ENCODE measurements at regions not wholly inside any gene's neighbourhood (a gene's known extent, or its start where the extent isn't known, plus 50 kb on each side); places are given as distances from the start of the nearest gene placed in this dataset.

DNA sequence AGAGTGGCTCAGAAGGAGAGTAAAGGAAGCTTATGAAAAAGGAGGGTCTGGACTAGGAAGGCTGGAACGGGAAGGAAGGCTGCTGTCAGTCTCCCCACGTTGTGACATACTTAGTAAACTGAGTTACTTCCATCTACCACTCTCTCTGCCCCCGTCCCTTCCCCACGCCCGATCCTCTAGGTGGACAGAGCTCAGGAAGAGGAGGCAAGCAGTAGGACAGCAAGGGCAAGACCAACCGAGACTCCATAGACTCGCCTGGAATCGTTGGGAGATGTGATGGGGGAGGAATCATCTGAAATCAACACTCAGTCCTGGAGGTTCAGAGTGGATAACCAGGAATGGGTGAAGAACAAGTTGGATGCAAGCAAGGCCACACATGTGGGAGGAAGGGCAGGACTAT is 240.7 kb downstream of the BUD13 start:
- no peak for DNase-seq (ENCODE audit: low read depth)

DNA sequence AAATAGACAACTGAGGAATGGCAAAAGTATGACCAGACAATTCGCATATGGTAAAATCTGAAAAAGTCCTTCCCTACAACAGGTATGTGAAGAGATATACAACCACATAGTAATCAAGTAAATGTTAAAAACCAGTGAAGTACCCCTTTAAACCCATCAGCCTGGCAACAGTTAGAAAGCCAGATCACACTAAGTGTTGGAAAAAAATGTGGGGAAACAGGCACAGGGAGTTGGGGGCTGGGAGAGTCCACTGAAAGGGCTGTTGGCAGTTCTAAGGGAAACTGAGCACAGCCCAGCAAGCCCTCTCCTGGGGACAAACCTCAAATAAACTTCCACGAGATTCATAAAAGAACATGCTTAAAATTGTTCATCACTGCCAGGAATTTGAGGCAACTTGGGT is 242.1 kb downstream of the BUD13 start:
- DNase-seq (ENCODE audit: low read depth): no peak

DNA sequence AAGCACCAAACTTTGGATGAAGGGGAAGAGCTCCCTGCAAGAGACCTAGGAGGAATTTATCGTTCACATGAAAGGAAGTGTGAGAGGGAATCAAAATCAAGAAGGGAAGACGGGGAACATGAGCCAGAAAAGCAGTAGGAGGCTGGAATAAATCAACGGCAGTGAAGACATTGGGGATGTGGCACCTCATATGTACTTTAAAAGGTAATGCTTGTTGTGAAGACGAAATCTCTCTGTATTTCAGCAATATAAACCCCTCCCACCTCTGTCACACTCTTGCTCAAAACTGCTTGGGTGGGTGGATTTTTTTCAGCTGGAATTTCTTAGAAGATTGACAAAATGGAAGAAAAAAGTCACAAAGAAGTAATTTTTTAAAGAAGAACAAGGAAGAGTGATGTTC is 243.5 kb downstream of the BUD13 start:
- DNase-seq (ENCODE audit: low read depth): no peak

DNA sequence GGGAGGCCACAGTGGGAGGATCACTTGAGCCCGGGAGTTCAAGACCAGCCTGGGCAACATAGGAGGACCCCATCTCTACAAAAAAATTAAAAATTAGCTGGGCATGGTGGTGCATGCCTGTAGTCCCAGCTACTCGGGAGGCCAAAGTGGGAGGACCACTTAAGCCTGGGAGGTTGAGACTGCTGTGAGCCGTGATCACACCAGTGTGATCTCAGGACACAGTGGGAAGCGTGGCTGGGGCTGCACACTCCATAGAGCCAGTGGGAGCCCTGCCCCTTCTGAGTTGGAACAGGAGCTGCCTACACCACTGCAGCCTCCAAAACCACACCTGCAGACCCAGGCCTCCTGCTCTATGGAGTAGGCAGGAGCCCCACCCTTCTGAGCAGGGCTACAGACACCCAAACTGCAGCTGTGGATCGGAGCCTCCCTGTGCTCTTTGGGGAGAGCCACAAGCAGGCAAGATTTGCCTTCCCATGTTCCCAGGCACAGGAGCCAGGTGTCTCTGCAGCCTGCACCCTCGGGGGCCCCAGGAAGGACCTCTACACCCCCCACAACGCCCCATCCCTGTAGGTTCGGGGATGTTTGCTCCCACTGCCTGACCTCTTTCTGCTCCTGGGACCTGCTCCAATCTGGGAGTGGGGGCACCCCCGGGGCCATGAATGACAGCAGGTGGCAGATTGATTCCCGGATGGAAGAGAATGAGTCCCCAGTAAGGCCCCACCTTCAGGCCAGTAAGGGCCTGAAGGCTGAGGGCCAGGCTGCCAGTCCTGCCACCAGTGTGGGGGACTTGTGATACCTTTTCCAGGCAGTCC is 245.4 kb downstream of the BUD13 start:
- no peak for DNase-seq (ENCODE audit: low read depth)

DNA sequence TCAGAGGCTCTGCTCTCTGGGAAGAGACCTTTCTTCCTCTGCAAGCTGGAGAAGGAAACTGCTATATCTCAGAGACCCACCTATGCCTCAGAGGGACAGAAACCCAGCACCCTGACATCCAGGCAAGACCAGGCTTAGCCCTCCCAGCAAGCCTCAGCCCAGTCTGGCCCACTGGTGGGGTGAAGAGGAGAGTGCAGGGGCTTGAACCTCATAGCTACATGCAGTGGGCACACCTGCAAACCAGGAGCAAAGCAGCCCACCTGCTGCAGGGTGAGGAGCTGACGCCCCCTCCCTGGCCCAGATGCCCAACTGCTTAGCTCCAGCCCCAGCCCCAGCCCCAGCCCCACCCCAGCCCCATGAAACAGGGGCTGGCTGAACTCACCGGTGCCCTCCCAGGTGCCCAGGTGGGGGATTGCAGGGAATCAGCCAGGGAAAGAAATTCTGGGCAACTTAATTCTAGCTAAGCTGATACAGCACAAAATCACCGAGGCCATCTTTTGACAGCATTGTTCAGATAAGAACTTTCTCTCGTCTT is 246.8 kb downstream of the BUD13 start:
- DNase-seq (ENCODE audit: low read depth): no peak

DNA sequence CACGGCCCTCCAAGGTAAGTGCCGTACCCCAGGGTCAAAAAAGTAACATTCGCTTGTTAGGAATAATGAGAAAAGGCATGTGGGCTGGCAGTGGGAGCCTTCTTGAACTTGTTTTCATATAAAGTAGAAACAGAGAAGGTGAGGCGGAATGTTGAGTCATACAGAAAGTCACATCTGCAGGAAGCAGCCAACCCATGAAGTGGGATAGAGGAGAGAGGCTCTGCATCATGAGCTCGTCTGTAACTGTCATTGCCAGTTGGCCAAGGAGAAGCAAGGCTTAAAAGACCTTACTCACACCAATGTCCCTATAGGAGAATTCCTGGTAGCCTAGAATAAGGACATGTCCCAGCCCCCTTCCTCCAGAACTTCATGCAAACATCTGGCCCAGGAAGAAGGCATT is 253.3 kb downstream of the BUD13 start:
- no peak for DNase-seq (ENCODE audit: low read depth)

DNA sequence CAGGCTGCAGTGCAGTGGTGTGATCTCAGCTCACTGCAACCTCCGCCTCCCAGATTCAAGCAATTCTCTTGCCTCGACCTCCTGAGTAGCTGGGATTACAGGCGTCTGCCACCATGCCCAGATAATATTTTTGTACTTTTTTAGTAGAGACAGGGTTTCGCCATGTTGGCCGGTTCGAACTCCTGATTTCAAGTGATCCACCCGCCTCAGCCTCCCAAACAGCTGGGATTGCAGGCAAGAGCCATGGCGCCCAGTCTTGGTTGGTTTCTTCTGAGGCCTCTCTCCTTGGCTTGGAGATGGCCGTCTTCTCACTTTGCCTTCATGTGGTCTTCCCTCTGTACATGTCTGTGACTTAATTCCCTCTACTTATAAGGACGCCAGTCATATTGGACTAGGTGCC is 254.6 kb downstream of the BUD13 start:
- no peak for DNase-seq (ENCODE audit: low read depth)

DNA sequence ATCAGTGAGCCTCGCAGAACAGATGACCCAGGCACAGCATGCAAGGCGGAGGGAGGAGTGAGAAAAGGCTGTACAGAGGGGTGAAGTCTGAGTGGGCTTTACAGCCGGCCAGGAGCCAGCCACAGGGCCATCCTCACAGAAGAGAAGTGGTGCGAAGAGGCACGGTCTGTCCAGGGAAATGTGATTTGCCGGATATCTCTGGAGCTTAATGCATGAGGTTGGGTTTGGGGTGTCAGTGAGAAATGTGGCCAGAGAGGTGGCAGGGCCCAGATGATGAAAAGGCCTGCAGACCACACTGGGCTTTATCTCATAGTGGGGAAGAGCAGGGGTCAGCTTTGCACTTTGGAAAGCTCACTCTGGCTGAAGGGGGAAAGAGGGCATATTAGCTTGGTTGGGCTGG is 255.2 kb downstream of the BUD13 start:
- no peak for DNase-seq (ENCODE audit: low read depth)

DNA sequence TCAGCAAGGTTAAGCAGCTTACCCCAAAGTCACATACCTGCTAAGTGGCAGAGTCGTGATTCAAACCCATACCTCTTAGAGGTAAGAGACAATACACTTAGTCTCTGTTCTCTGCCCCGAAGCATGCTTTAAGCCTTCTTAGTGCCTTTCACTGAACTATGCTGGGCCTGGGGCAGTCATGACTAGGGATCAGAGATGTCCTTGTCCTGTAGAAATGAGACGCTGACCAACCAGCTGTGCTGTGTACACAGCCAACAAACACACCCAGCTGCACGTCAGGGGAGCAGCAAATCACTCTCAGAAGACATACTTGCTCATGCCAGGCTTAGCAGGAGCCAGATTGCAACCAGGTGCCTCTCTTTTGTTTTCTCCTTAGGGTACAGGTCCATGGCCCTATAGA is 255.7 kb downstream of the BUD13 start:
- no peak for DNase-seq (ENCODE audit: low read depth)

DNA sequence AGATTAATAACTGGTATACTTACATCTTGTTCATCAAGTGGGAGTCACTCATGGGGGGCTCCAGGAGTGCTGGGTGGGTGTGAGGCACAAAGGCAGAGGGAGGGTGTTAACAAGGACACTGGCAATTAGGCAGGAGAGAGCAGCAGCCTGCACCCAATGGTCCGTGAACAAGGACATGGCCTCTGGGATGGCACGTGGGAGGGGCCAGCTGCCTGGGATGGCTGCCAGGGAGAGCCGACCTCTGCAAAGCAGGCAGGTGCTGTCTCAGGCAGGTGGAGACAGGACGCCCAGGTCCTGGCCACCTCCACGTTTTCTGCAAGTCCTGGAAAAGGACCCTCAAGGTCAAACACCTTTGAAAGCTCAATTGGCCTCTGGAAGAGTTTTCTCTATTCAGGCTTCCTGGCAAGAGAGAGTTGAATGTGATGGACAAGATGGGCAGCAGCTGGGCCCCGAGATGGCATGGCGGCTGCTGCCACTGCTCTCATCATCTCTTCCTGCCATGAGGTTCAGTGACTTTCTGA is 257.1 kb downstream of the BUD13 start:
- no peak for DNase-seq (ENCODE audit: low read depth)

DNA sequence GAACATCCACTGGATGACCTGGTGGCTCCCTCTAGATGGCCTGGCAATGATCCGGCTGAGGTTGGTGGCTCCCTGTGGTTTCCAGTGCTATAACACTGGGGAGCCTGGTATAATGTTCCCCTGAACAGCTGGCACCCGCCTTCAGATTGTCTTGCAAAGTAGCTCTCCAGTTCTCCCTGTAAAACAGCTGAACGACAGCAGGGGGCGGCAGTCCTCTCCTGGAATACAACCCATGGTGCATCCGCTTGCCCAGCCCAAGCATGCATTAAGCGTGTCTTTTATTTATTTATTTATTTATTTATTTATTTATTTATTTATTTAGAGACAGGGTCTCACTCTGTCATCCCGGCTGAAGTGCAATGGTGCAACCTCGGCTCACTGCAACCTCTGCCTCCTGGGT is 258.9 kb downstream of the BUD13 start:
- no peak for DNase-seq (ENCODE audit: low read depth)

DNA sequence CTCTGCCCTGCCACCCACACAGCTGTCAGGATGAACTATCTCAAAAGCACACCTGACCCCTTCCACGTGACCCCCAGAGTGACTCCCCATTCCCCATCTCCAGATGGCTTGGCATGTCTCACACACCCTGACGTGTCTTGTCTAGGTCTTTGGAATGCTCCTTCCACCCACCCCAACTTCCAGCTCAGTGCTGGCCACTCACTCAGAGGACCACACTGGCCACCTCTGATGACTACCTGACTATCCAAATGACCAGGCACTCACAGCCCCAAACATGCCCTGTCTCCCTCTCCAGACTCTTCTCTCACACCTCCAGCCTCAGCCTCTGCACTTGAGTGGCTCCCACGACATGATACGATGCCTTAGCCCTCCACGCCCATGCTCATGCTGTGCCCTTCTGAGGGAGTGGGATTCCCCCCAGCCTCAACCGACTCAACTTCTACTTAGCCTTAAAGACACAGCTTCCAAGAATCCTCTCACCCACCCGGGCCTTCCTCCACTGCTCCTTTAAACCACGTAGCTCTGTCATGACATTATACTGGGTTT is 259.4 kb downstream of the BUD13 start:
- no peak for DNase-seq (ENCODE audit: low read depth)

DNA sequence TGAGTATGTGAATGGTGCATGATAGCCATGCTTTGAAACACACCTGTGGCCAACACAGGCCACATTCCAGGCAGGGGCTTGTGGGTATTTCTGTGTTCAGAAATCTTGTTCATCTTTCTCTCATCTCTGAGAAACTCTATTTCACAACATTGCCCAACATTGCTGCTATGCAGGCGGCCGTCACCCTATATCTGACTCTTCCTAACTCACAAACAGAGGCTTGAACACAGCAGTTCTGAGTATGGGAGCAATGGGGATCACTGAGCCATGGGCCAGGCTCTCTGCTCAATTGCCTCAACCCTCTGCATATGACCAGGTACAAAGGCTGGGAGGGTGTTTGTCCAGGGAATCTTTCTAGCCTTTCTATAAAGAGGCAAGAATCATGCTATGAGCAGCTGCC is 259.9 kb downstream of the BUD13 start:
- DNase-seq (ENCODE audit: low read depth): no peak

DNA sequence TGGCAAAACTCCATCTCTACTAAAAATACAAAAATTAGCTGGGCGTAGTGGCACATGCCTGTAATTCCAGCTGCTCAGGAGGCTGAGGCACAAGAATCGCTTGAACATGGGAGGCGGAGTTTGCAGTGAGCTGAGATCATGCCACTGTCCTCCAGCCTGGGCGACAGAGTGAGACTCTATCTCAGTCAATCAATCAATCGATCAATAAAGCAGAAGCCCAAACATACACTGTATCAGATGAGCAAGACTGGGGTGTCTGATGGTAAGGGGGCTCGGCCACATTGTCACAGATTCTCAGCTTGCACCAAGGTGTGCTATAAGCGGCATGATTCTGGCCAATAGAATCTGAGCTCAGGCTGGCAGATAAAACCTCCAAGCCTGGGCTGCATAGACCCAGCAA is 261.1 kb downstream of the BUD13 start:
- no peak for DNase-seq (ENCODE audit: low read depth)

DNA sequence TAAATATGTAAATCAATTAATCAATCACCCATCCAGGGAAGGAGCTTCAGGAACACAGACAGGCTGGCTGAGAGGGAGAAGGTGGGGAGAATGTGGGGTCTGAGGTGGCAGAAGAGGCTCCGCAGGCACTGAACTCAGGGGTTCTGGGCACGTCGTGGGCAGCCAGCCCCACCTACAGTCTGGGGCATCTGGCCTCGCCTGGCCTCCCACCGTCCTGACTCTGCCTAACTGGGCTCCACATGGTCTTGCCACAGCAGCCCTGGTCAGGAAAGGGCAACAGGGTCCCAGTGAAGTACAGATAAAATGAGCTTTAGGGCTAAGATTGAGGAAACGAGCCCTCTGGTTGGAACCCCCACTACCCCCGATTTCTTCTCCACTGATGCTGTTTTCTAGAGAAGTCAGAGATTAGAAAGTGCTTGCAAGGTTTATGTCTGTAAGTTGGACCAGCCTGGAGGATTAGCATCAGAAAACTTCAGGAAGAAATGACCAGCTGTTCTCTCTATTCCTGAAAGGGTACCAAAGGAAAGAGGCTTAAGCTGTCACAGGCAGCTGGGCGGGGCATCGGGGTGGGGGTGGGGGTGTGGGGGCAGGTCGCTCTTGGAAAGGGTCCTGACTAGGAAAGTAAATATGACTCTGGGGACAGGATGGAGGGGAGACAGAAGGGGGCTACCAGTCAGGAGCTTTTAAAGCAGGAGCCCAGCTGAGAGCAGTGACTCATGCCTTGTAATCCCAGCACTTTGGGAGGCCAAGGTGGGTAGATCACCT is 261.7 kb downstream of the BUD13 start:
- no peak for DNase-seq (ENCODE audit: low read depth)

DNA sequence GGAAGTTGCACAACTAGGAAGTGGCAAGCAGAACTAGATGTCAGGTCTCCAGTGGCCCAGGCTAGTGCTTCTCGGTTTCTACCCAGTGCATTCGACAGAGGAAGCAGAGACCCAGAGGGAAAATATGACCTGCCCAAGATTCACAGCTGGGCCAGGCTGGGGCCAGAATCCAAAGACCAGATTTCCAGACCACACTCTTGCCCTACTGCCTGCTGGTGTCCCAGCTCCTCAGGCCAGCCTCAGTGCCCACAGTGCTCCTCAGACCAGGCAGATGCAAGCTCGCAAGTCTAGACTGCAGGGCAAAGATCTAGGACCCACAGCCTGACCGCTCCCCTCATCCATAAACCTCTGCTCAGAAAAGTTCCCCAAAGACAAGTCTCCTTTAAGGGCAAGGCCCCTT is 262.6 kb downstream of the BUD13 start:
- no peak for DNase-seq (ENCODE audit: low read depth)

DNA sequence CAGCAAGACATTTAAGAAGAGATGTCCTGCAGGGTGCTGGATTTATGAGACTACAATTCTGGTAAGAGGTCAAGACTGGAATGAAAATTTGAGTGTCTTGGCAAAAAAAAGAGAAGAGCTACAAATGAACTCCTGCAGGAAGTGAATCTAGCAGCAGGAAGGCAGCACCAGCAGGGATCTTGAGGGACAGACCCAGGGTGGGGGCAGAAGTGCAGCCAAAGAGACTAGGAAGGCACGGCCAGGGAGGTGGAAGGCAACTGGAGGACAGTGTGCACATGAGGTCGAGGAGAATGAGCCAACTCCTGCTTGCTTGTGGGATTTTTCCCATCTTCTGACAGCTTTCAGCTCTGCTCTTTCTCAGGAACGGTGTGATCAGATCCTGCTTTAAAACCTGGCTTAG is 263.2 kb downstream of the BUD13 start:
- no peak for DNase-seq (ENCODE audit: low read depth)

DNA sequence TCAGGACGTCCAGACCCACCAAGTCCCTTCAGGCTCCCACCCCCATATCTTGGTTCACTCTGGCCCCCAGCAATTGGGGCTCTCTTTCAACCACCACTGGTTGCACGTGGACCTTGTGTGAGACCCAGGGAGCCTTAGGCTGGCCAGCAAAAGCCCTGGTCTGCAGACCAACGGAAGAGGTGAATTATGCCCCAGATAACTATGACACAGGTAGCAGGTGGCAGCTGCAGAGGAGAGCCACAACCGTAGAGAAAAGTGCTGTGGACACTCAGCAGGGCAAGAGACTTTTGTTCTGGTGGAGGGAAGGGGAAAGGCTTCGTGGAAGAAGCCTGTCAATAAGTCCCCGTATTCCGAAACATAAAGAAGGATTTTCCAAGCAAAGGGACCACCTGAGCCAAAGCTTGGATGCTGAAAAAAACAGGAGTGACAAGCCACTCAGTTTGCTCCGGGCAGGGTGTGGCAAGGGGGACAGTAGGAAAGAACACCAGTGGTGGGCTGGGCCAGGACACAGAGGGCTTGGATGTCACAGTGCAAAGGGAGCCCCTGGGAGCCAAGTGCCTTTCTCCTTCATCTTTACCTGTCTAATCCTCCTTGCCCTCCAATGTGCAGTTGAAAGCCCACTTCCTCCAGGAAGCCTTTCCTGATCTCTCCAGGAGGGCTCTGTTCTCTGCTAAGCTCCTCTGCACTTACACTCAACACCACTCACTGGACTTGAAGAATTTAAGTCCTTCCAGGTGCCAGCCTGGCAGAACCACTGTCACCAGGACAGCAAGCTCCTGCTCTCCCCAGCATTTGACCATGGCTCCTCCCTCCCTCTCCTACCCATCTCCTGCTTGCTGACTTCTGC is 264.7 kb downstream of the BUD13 start:
- DNase-seq (ENCODE audit: low read depth): no peak

DNA sequence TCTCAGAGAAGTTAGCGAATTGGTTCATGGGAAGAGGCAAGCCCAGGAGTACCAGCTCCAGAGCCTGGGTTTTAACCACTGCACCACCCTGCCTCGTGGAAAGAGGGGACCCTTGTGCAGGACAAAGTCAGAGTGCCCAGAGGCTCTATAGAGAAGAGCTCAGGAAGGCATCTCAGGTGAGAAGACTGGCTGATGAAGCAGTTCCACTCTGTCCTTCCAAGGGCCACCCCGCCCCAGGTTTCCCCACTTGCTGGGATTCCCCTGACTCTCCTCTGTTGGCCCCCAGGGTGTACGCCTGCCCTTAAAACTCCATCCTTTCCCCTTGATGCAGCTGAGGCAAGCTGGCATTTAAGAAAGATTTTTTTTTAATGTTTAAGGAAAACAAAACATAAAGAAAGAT is 265.8 kb downstream of the BUD13 start:
- DNase-seq (ENCODE audit: low read depth): no peak

DNA sequence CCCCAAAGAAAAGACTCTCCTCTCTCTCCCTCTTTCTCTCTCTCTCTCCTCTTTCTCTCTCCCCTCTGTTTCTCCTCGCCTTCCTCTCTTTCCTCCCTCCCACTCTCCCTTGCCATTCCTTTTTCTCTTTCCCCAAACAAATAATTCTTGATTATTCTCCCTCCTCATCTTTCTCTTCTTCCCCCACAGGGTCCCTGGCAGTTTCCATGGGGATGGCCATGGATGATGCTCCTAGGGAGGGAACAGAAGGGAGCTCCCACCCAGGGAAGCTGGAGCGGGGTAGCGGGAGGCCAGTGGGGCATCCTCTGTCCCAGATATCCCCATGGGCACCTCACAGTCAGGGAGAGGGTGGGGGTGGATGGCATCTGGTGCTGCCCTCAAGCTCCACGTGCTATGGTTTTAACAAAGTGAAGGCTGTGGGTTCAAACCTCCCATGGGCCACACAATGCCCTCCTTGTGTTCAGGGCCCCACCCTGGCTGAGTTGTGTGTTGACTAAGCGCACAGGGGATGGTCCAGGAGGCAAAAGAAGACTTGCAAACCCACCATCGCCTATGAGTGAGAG is 266.4 kb downstream of the BUD13 start:
- no peak for DNase-seq (ENCODE audit: low read depth)
